A549 (cell line): ENCODE measurements at regions not wholly inside any gene's neighbourhood (a gene's known extent, or its start where the extent isn't known, plus 50 kb on each side); places are given as distances from the start of the nearest gene placed in this dataset.

Experiments used
- ATAC-seq, 2 experiments: fragments of 200-7000 bp in 1 of 2; fragments of >200 bp in 1 of 2; cut with Nextera tagmentation in 1 of 2; cut with Tn5 transposase in 1 of 2; 3 replicates each; pipeline versions ENCODE4 v1.8.0 to v1.9.1; 2018 to 2020; ENCODE audit warnings: mild to moderate bottlenecking in 1 of 2, moderate library complexity in 1 of 2
- CTCF ChIA-PET: fragments of 300-600 bp; sonication (Branson Sonifier 250); formaldehyde crosslinking; extraction: SDS; loops from one replicate; lab custom pipeline; 2021; ENCODE audit warnings: antibody characterized with exemption, inconsistent platforms; lab: Yijun Ruan, JAX
- POLR2A ChIA-PET: fragments of 350-600 bp; formaldehyde crosslinking; extraction: SDS; loops from one replicate; lab custom pipeline; 2021; ENCODE audit warnings: antibody characterized with exemption, inconsistent platforms; lab: Yijun Ruan, JAX
- DNase-seq, 2 experiments: peaks; one replicate each; pipeline versions ENCODE4 v3.0.0 to v3.0.0-alpha.2; 2011 to 2016; ENCODE audit warnings: low read depth in 1 of 2, low spot score in 1 of 2
- FAIRE-seq: peaks from 2 replicates; lab custom pipeline; 2011; peaks lifted over from hg19 to GRCh38; lab: Jason Lieb, UNC
- H3K27ac ChIP-seq, 2 experiments: fragments of >200 bp; sonication (Bioruptor Twin); formaldehyde crosslinking; 3 replicates each; pipeline ENCODE4 v1.5.1; 2016 to 2017
- H3K4me1 ChIP-seq: fragments of >200 bp; sonication (Bioruptor Twin); formaldehyde crosslinking; 3 replicates; pipeline ENCODE4 v1.6.1; 2016
- H3K4me2 ChIP-seq: fragments of >200 bp; sonication (Bioruptor Twin); formaldehyde crosslinking; 3 replicates; pipeline ENCODE4 v1.6.1; 2016
- H3K4me3 ChIP-seq: fragments of >200 bp; sonication (Bioruptor Twin); formaldehyde crosslinking; 3 replicates; pipeline ENCODE4 v1.5.1; 2016
- H3K9me3 ChIP-seq: fragments of >200 bp; sonication (Bioruptor Twin); formaldehyde crosslinking; 3 replicates; pipeline ENCODE4 v1.6.1; 2016
- ATOH8 ChIP-seq: fragments of 250-450 bp; sonication (Bioruptor Pico); IDR thresholded peaks from 2 replicates; pipeline ENCODE4 v1.5.0; 2020; ENCODE audit warnings: low read depth, mild to moderate bottlenecking, moderate library complexity
- CBX2 ChIP-seq: fragments of 200-600 bp; sonication (generic); IDR thresholded peaks from 2 replicates; pipeline ENCODE4 v1.6.1; 2016; ENCODE audit warnings: low read depth, mild to moderate bottlenecking, borderline replicate concordance
- CHD2 ChIP-seq: fragments of 150-350 bp; IDR thresholded peaks from 2 replicates; pipeline ENCODE4 v1.6.1; 2014; ENCODE audit warnings: low read length; ENCODE audit not compliant: partially characterized antibody
- CHD4 ChIP-seq: fragments of 200-600 bp; sonication (generic); IDR thresholded peaks from 2 replicates; pipeline ENCODE4 v1.6.1; 2016; ENCODE audit warnings: antibody characterized with exemption, mild to moderate bottlenecking, borderline replicate concordance
- ESRRA ChIP-seq: fragments of 150-350 bp; IDR thresholded peaks from 2 replicates; pipeline ENCODE4 v1.6.1; 2014; ENCODE audit warnings: mild to moderate bottlenecking, low read length, borderline replicate concordance
- FOSL2 ChIP-seq, 2 experiments: fragments of 450-650 bp in 1 of 2; fragments of >200 bp in 1 of 2; sonication (Bioruptor Twin) in 1 of 2; formaldehyde crosslinking; IDR thresholded peaks; 2 replicates each; pipeline versions ENCODE4 v1.5.0 to v1.6.1; 2016 to 2020; ENCODE audit warnings: mild to moderate bottlenecking in 1 of 2, moderate library complexity in 1 of 2
- HEYL ChIP-seq: fragments of 250-450 bp; sonication (Bioruptor Pico); IDR thresholded peaks from 2 replicates; pipeline ENCODE4 v1.8.0; 2021; ENCODE audit warnings: mild to moderate bottlenecking, moderate library complexity
- HMGXB4 ChIP-seq: fragments of 250-450 bp; sonication (Bioruptor Pico); IDR thresholded peaks from 2 replicates; pipeline ENCODE4 v1.5.0; 2021; ENCODE audit warnings: mild to moderate bottlenecking, moderate library complexity, borderline replicate concordance
- HOXB13 ChIP-seq: fragments of 250-450 bp; sonication (Bioruptor Pico); IDR thresholded peaks from 2 replicates; pipeline ENCODE4 v1.5.0; 2020; ENCODE audit warnings: low read depth, mild to moderate bottlenecking, moderate library complexity
- JUNB ChIP-seq: fragments of >200 bp; sonication (Bioruptor Twin); formaldehyde crosslinking; IDR thresholded peaks from 2 replicates; pipeline ENCODE4 v1.6.1; 2016
- KDM5A ChIP-seq: fragments of 200-600 bp; sonication (generic); IDR thresholded peaks from 2 replicates; pipeline ENCODE4 v1.6.1; 2016; ENCODE audit warnings: antibody characterized with exemption, mild to moderate bottlenecking
- NPAS2 ChIP-seq: fragments of 250-450 bp; sonication (Bioruptor Pico); IDR thresholded peaks from 2 replicates; pipeline ENCODE4 v1.8.0; 2022; ENCODE audit warnings: mild to moderate bottlenecking, moderate library complexity, borderline replicate concordance
- PBX3 ChIP-seq: IDR thresholded peaks from 2 replicates; pipeline ENCODE4 v1.6.1; 2012
- PHF8 ChIP-seq: fragments of 200-600 bp; sonication (generic); IDR thresholded peaks from 2 replicates; pipeline ENCODE4 v1.6.1; 2016; ENCODE audit warnings: low read depth, mild to moderate bottlenecking, antibody characterized with exemption, moderate library complexity, borderline replicate concordance
- POLR2A ChIP-seq: IDR thresholded peaks from 2 replicates; pipeline ENCODE4 v1.6.1; 2012; ENCODE audit warnings: mild to moderate bottlenecking, low read length
- RAD21 ChIP-seq, 2 experiments: fragments of >200 bp in 1 of 2; sonication (Bioruptor Twin) in 1 of 2; formaldehyde crosslinking in 1 of 2; IDR thresholded peaks in 1 of 2; conservative IDR thresholded peaks in 1 of 2; 2 replicates in 1 of 2; 3 replicates in 1 of 2; pipeline ENCODE4 v1.6.1; 2012 to 2018; ENCODE audit warnings: inconsistent platforms in 1 of 2
- REST ChIP-seq: fragments of 200-600 bp; sonication (generic); IDR thresholded peaks from 2 replicates; pipeline ENCODE4 v1.6.1; 2016; ENCODE audit warnings: antibody characterized with exemption, mild to moderate bottlenecking, moderate library complexity
- RFX5 ChIP-seq: fragments of 450-650 bp; IDR thresholded peaks from 2 replicates; pipeline ENCODE4 v1.7.1; 2014; ENCODE audit warnings: antibody characterized with exemption, mild to moderate bottlenecking, moderate library complexity
- RNF2 ChIP-seq: fragments of 200-600 bp; sonication (generic); IDR thresholded peaks from 2 replicates; pipeline ENCODE4 v1.6.1; 2016; ENCODE audit warnings: low read depth, mild to moderate bottlenecking, antibody characterized with exemption, moderate library complexity, borderline replicate concordance
- TFCP2L1 ChIP-seq: fragments of 250-450 bp; sonication (Bioruptor Pico); IDR thresholded peaks from 2 replicates; pipeline ENCODE4 v1.5.0; 2021; ENCODE audit warnings: mild to moderate bottlenecking
- ZNF302 ChIP-seq: fragments of 250-450 bp; sonication (Bioruptor Pico); IDR thresholded peaks from 2 replicates; pipeline ENCODE4 v1.9.0; 2021; ENCODE audit warnings: inconsistent platforms, mild to moderate bottlenecking, moderate library complexity
- ZSCAN20 ChIP-seq: fragments of 250-450 bp; sonication (Bioruptor Pico); IDR thresholded peaks from 2 replicates; pipeline ENCODE4 v1.8.0; 2022; ENCODE audit warnings: mild to moderate bottlenecking, moderate library complexity
- WGBS: methylation state at CpG from one replicate; pipeline ENCODE4 v1.1.6; 2017; ENCODE audit errors: missing lambda C conversion rate; 5-methylcytosine and 5-hydroxymethylcytosine counted together

- DNase-seq, result no peak
- ChIA-PET POLR2A (no interaction called here), CTCF (no interaction called here)
- H3K4me3 ChIP-seq, result no peak overlapping the region
- WGBS, result 8% methylated on average over 2 of the region's 2 CpGs
- H3K4me1 ChIP-seq, result no peaks in the 10 kb centered on the region
- no peak for ATAC-seq
- H3K9me3 ChIP-seq, result no peaks in the 10 kb centered on the region
- H3K4me2 ChIP-seq, result no peak overlapping the region
- H3K27ac ChIP-seq, result no peak overlapping the region
- TF ChIP-seq CHD4 (no peak), ZSCAN20 (no peak), RNF2 (no peak), ESRRA (no peak), FOSL2 (IDR thresholded peaks at IDR 0.05) (no peak), FOSL2 (CRISPR knock-in tag; IDR thresholded peaks at IDR 0.05) (no peak), HMGXB4 (CRISPR knock-in tag) (no peak), CHD2 (no peak), REST (no peak), JUNB (no peak)
- no peak for FAIRE-seq
These were observed 117.0 kb upstream of the RPH3A start for GRCh38 chr12:112674539-112674938.

- Histone ChIP-seq H3K4me2 (no peak overlapping the region), H3K9me3 (no peaks in the 10 kb centered on the region), H3K4me3 (no peak overlapping the region), H3K4me1 (no peaks in the 10 kb centered on the region), H3K27ac (no peak overlapping the region)
- FAIRE-seq (no peak), DNase-seq (no peak), ATAC-seq (no peak)
- TF ChIP-seq HOXB13, result no peak
- no peak for TF ChIP-seq ATOH8 (CRISPR knock-in tag)
- TF ChIP-seq CHD2, result no peak
- TF ChIP-seq PBX3, result no peak
- TF ChIP-seq PHF8, result no peak
- TF ChIP-seq RAD21 (conservative IDR thresholded peaks at IDR 0.05 in 1 of 2, IDR thresholded peaks at IDR 0.05 in 1 of 2), result no peak
- TF ChIP-seq ZSCAN20, result no peak
- TF ChIP-seq POLR2A, result no peak
- TF ChIP-seq CBX2, result no peak
- no peak for TF ChIP-seq REST
- TF ChIP-seq TFCP2L1, result no peak
- TF ChIP-seq NPAS2 (CRISPR knock-in tag), result no peak
- no peak for TF ChIP-seq RFX5
- no peak for TF ChIP-seq HEYL (CRISPR knock-in tag)
- TF ChIP-seq KDM5A, result no peak
- no peak for TF ChIP-seq ZNF302 (CRISPR knock-in tag)
- POLR2A ChIA-PET, result no interaction called here
- CTCF ChIA-PET, result no interaction called here
- 48% methylated on average over 4 of the region's 4 CpGs for WGBS
These were observed 115.0 kb upstream of the RPH3A start for GRCh38 chr12:112676507-112676906.
